ENCODE measurements at regions not wholly inside any gene's neighbourhood (a gene's known extent, or its start where the extent isn't known, plus 50 kb on each side); places are given as distances from the start of the nearest gene placed in this dataset.
"Not testable (repeated sequence)": the region's sequence is repeated elsewhere in the genome, so short reads cannot be mapped to it uniquely, and the experiment has no call there.

- CTCF ChIA-PET: interaction anchor here (1.2 kb wide), 1 partner anchor 21 kb away, joined by 3 read pairs; no protein-coding TSS in a partner anchor
- POLR2A ChIA-PET: no interaction called here
- no peak for TF ChIP-seq CTCF (IDR thresholded peaks at IDR 0.05; ENCODE audit: control extremely low read depth, extremely low read depth, low read depth, missing control alignments)
- DNase-seq (ENCODE audit: extremely low spot score): no peak
Measured at GRCh38 chr5:126125407-126125806, 297.8 kb upstream of the GRAMD2B start.

- no peak for TF ChIP-seq CTCF (IDR thresholded peaks at IDR 0.05; ENCODE audit: control extremely low read depth, extremely low read depth, low read depth, missing control alignments)
- ChIA-PET CTCF (no interaction called here), POLR2A (no interaction called here)
- no peak for DNase-seq (ENCODE audit: extremely low spot score)
Measured at GRCh38 chr5:126126574-126126973, 296.6 kb upstream of the GRAMD2B start.

- POLR2A ChIA-PET; DNase-seq (ENCODE audit: extremely low spot score); CTCF ChIA-PET: not testable (repeated sequence)
Measured at GRCh38 chr5:126127371-126127770, 295.8 kb upstream of the GRAMD2B start.

DNA sequence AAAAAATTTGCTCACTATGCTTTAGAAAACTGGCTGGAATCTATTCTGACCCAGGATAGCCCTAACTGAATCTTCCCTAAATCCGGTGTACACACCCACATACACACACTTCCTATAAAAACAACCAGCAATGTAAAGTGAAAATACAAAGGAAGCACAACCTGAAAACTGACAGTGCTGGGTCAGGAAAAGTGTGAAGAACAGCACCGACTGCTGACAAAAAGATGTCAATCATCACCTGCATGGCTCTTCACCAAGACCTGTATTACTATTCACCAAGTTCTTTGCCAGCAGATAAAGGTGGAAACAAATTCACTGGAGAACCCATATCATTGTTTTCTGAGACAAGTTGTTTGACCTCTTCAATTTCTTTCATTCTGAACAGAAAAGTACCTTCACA is 293.8 kb upstream of the GRAMD2B start:
- CTCF ChIA-PET: no interaction called here
- DNase-seq (ENCODE audit: extremely low spot score): no peak
- no peak for TF ChIP-seq CTCF (IDR thresholded peaks at IDR 0.05; ENCODE audit: control extremely low read depth, extremely low read depth, low read depth, missing control alignments)
- POLR2A ChIA-PET: interaction anchor here (0.6 kb wide), 1 partner anchor 1045 kb away, joined by 3 read pairs; no protein-coding TSS in a partner anchor

DNA sequence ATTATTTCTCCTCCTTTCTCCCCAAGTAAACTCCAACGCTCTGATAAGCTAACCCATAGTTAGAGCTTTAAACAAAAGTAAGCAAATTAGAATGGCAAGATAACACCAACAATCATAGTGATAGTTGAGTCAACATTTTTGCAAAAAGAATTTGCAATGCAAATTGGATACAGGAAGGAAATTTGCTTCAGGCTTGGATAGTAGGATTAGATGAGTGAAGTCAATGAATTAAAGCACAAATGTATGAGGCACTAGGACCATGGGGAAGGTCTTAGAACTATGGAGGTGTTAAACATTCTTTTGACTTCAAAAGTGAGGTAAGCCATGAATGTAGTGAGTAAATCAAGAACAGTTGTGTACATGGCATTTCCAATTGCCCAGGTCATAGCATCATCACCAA is 289.8 kb upstream of the GRAMD2B start:
- no peak for TF ChIP-seq CTCF (IDR thresholded peaks at IDR 0.05; ENCODE audit: control extremely low read depth, extremely low read depth, low read depth, missing control alignments)
- ChIA-PET POLR2A (no interaction called here), CTCF (interaction anchor here (1.1 kb wide), 1 partner anchor 85 kb away, joined by 3 read pairs; no protein-coding TSS in a partner anchor)
- DNase-seq (ENCODE audit: extremely low spot score): no peak

GRCh38 chr5:126137891-126138280 is 285.3 kb upstream of the GRAMD2B start:
- DNase-seq (ENCODE audit: extremely low spot score): no peak
- CTCF ChIA-PET: no interaction called here
- TF ChIP-seq CTCF (IDR thresholded peaks at IDR 0.05; ENCODE audit: control extremely low read depth, extremely low read depth, low read depth, missing control alignments): no peak
- POLR2A ChIA-PET: no interaction called here

- DNase-seq (ENCODE audit: extremely low spot score): no peak
- ChIA-PET CTCF (no interaction called here), POLR2A (no interaction called here)
- no peak for TF ChIP-seq CTCF (IDR thresholded peaks at IDR 0.05; ENCODE audit: control extremely low read depth, extremely low read depth, low read depth, missing control alignments)
Measured at GRCh38 chr5:126138281-126138931, 284.8 kb upstream of the GRAMD2B start.

All from GM10248 (cell line).